GM12878 (cell line): ENCODE measurements at regions not wholly inside any gene's neighbourhood (a gene's known extent, or its start where the extent isn't known, plus 50 kb on each side); places are given as distances from the start of the nearest gene placed in this dataset.

Experiments
- ATAC-seq: fragments of 200-7000 bp; cut with Tn5 transposase; 3 replicates; pipeline ENCODE4 v1.9.1; 2020; ENCODE audit warnings: mild to moderate bottlenecking, moderate library complexity
- BruUV-seq: library from RNA; stranded (reverse); fragments of 400-500 nt; replicated peaks from 2 replicates; lab custom pipeline; 2021; lab: Mats Ljungman, UMichigan
- CTCF ChIA-PET: fragments of 300-600 bp; sonication (Branson Sonifier 250); formaldehyde crosslinking; extraction: SDS; loops from one replicate; lab custom pipeline; 2021; ENCODE audit warnings: inconsistent platforms; lab: Yijun Ruan, JAX
- POLR2A ChIA-PET: fragments of 350-600 bp; formaldehyde crosslinking; extraction: SDS; loops from one replicate; lab custom pipeline; 2021; ENCODE audit warnings: inconsistent platforms; lab: Charles Lee
- RAD21 ChIA-PET: fragments of 300-600 bp; sonication (Branson Sonifier 250); formaldehyde crosslinking; loops from one replicate; lab custom pipeline; 2023; ENCODE audit warnings: antibody characterized with exemption; ENCODE audit not compliant: unreplicated experiment; lab: Charles Lee
- SMC1A ChIA-PET: fragments of 300-600 bp; sonication (Branson Sonifier 250); formaldehyde crosslinking; loops from one replicate; lab custom pipeline; 2023; ENCODE audit not compliant: unreplicated experiment, uncharacterized antibody; lab: Charles Lee
- DNase-seq: peaks from one replicate; pipeline ENCODE4 v3.0.0-alpha.2; 2011; ENCODE audit warnings: low read depth, low spot score
- FAIRE-seq: peaks from 3 replicates; lab custom pipeline; 2011; peaks lifted over from hg19 to GRCh38; lab: Jason Lieb, UNC
- H2AFZ ChIP-seq: 2 replicates; pipeline ENCODE4 v1.6.0; 2011; ENCODE audit warnings: low read depth, low read length, control low read depth; ENCODE audit not compliant: control insufficient read depth
- H3K27ac ChIP-seq: 2 replicates; pipeline ENCODE4 v1.5.1; 2011; ENCODE audit warnings: control low read depth; ENCODE audit not compliant: control insufficient read depth, insufficient read depth
- H3K27me3 ChIP-seq, 2 experiments: replicated peaks in 1 of 2; 2 replicates each; pipeline versions ENCODE4 v1.6.0 to v1.6.1; 2011; ENCODE audit warnings: low read length in 1 of 2; ENCODE audit not compliant: control insufficient read depth in 2 of 2, insufficient read depth in 2 of 2
- H3K36me3 ChIP-seq, 2 experiments: 2 replicates each; pipeline ENCODE4 v1.5.1; 2011; ENCODE audit warnings: low read length in 1 of 2; ENCODE audit not compliant: control insufficient read depth in 2 of 2, insufficient read depth in 2 of 2
- H3K4me1 ChIP-seq: 2 replicates; pipeline ENCODE4 v1.6.1; 2011; ENCODE audit warnings: mild to moderate bottlenecking, low read length, moderate library complexity, mixed read lengths; ENCODE audit not compliant: control insufficient read depth, insufficient read depth
- H3K4me2 ChIP-seq: 2 replicates; pipeline ENCODE4 v1.6.0; 2011; ENCODE audit warnings: control low read depth; ENCODE audit not compliant: control insufficient read depth, insufficient read depth
- H3K4me3 ChIP-seq: fragments of 200-600 bp; sonication (generic); 2 replicates; pipeline ENCODE4 v1.5.1; 2016
- H3K79me2 ChIP-seq: 2 replicates; pipeline ENCODE4 v1.6.0; 2011; ENCODE audit warnings: low read length; ENCODE audit not compliant: control insufficient read depth, insufficient read depth
- H3K9ac ChIP-seq: 2 replicates; pipeline ENCODE4 v1.8.0; 2011; ENCODE audit warnings: low read length, control low read depth, mixed read lengths; ENCODE audit not compliant: control insufficient read depth, insufficient read depth
- H3K9me3 ChIP-seq: replicated peaks from 3 replicates; pipeline ENCODE4 v1.5.1; 2011; ENCODE audit warnings: mild to moderate bottlenecking, low read length; ENCODE audit not compliant: control insufficient read depth, insufficient read depth
- H4K20me1 ChIP-seq: 2 replicates; pipeline ENCODE4 v1.6.0; 2011; ENCODE audit not compliant: control insufficient read depth, insufficient read depth
- CBX5 ChIP-seq: sonication (generic); IDR thresholded peaks from 2 replicates; pipeline ENCODE4 v1.6.1; 2016; ENCODE audit warnings: low read depth, moderate library complexity, mild to moderate bottlenecking, inconsistent platforms
- CREB1 ChIP-seq: IDR thresholded peaks from 2 replicates; pipeline ENCODE4 v1.6.1; 2012; ENCODE audit warnings: low read depth, mild to moderate bottlenecking, inconsistent platforms
- ETV6 ChIP-seq, 2 experiments: fragments of 450-650 bp in 1 of 2; IDR thresholded peaks in 1 of 2; conservative IDR thresholded peaks in 1 of 2; 2 replicates each; pipeline ENCODE4 v1.6.1; 2014; ENCODE audit warnings: antibody characterized with exemption in 1 of 2, borderline replicate concordance in 1 of 2, low read depth in 1 of 2, mild to moderate bottlenecking in 1 of 2, moderate library complexity in 1 of 2
- LARP7 ChIP-seq: fragments of 450-650 bp; IDR thresholded peaks from 2 replicates; pipeline ENCODE4 v1.6.1; 2017; ENCODE audit warnings: mild to moderate bottlenecking
- MEF2A ChIP-seq: IDR thresholded peaks from 2 replicates; pipeline ENCODE4 v1.6.1; 2011; ENCODE audit warnings: low read depth, mild to moderate bottlenecking, low read length, moderate library complexity; ENCODE audit not compliant: insufficient read depth
- NR2C2 ChIP-seq: IDR thresholded peaks from 2 replicates; pipeline ENCODE4 v1.6.1; 2011; ENCODE audit warnings: borderline replicate concordance, low read depth; ENCODE audit not compliant: control insufficient read depth, insufficient read length
- NR2F1 ChIP-seq: fragments of 450-650 bp; conservative IDR thresholded peaks from 2 replicates; pipeline ENCODE4 v1.6.1; 2017; ENCODE audit warnings: mild to moderate bottlenecking
- SMAD5 ChIP-seq: IDR thresholded peaks from 2 replicates; pipeline ENCODE4 v1.6.1; 2016; ENCODE audit warnings: antibody characterized with exemption, low read depth
- SUZ12 ChIP-seq: fragments of 200-600 bp; sonication (generic); IDR thresholded peaks from one replicate; pipeline ENCODE4 v1.6.1; 2018; ENCODE audit warnings: antibody characterized with exemption, mild to moderate bottlenecking; ENCODE audit not compliant: unreplicated experiment
- WGBS: methylation state at CpG from one replicate; pipeline ENCODE4 v1.1.6; 2016; ENCODE audit warnings: low lambda C conversion rate; ENCODE audit not compliant: insufficient replicate concordance, insufficient coverage; ENCODE audit errors: missing lambda C conversion rate; 5-methylcytosine and 5-hydroxymethylcytosine counted together
- in situ Hi-C: fragments of 300-500 bp; cut with MboI; formaldehyde crosslinking; loops from 9 replicates; pipeline ENCODE4 v1.14.3; 2018; ENCODE audit warnings: mixed read lengths
- intact Hi-C: fragments of 100-400 bp; cut with micrococcal nuclease; formaldehyde crosslinking; loops from one replicate; pipeline ENCODE4 v1.14.2; 2022; ENCODE audit not compliant: unreplicated experiment
- TF ChIP-seq, protein P1 (sequence below): fragments of 450-650 bp; conservative IDR thresholded peaks from 2 replicates; pipeline ENCODE4 v1.6.1; 2017; ENCODE audit warnings: mild to moderate bottlenecking, moderate library complexity
- TF ChIP-seq, protein P2 (sequence below): fragments of 450-650 bp; IDR thresholded peaks from 2 replicates; pipeline ENCODE4 v1.6.1; 2017; ENCODE audit warnings: mild to moderate bottlenecking, low read depth, inconsistent platforms; ENCODE audit not compliant: poor library complexity, severe bottlenecking
- TF ChIP-seq, protein P3 (sequence below): IDR thresholded peaks from 2 replicates; pipeline ENCODE4 v1.6.1; 2012; ENCODE audit warnings: low read depth, low read length, improper control_type of control experiment

DNA sequence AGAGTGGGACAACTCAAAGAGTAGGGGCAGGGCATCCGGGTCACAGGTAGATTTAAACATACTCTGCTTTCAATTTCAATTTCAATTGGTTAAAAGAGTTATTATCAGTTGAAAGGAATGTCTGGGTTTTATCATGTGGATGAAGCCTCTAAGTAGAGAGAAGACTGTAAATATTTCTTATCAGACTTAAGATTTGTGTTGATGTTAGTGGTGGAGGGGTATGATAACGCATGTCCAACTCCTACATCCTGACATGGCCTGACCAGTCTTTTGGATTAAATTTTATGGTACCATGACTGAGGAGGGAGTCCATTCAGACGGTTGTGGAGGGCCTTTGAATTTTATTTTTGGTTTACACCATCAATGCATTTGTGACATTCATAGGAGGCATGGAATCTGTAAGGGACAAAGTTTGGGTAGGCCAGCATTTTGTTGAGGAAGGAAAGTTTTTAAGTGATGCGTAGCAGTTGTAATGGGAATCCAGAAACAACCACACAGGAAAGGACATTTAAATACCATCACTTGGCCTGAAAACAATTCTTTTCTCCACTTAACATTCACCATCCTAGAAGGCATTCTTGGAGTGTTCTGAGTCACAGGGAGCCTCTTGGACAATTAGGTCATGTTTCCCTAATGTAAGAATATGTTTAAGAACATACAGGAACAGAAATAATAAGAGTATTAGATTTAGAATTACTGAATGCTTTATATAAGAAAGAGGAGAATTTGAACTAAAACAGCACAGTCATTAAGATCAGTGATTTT, 371.9 kb downstream of the ATP23 start:
- FAIRE-seq (no peak), DNase-seq (no peak)
- no peaks in the 10 kb centered on the region for H3K9me3 ChIP-seq
- no peaks in the 10 kb centered on the region for H3K4me1 ChIP-seq
- no peak overlapping the region for H2AFZ ChIP-seq
- CTCF ChIA-PET, result interaction anchor here (0.6 kb wide), 1 partner anchor 44 kb away, joined by 3 read pairs; no protein-coding TSS in a partner anchor
- BruUV-seq, result no TSS peak
- TF ChIP-seq LARP7, result no peak
- TF ChIP-seq SMAD5, result no peak
- no peak for TF ChIP-seq NR2C2
- no peak for TF ChIP-seq ETV6 (conservative IDR thresholded peaks at IDR 0.05 in 1 of 2, IDR thresholded peaks at IDR 0.05 in 1 of 2; ENCODE audit: borderline replicate concordance in 1 of 2, low read depth in 1 of 2)
- TF ChIP-seq, protein P1, sequence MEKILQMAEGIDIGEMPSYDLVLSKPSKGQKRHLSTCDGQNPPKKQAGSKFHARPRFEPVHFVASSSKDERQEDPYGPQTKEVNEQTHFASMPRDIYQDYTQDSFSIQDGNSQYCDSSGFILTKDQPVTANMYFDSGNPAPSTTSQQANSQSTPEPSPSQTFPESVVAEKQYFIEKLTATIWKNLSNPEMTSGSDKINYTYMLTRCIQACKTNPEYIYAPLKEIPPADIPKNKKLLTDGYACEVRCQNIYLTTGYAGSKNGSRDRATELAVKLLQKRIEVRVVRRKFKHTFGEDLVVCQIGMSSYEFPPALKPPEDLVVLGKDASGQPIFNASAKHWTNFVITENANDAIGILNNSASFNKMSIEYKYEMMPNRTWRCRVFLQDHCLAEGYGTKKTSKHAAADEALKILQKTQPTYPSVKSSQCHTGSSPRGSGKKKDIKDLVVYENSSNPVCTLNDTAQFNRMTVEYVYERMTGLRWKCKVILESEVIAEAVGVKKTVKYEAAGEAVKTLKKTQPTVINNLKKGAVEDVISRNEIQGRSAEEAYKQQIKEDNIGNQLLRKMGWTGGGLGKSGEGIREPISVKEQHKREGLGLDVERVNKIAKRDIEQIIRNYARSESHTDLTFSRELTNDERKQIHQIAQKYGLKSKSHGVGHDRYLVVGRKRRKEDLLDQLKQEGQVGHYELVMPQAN, result no peak
- no peak for TF ChIP-seq SUZ12
- no peak for TF ChIP-seq CREB1
- no peak for TF ChIP-seq CBX5
- no peak for TF ChIP-seq NR2F1
- TF ChIP-seq, protein P2, sequence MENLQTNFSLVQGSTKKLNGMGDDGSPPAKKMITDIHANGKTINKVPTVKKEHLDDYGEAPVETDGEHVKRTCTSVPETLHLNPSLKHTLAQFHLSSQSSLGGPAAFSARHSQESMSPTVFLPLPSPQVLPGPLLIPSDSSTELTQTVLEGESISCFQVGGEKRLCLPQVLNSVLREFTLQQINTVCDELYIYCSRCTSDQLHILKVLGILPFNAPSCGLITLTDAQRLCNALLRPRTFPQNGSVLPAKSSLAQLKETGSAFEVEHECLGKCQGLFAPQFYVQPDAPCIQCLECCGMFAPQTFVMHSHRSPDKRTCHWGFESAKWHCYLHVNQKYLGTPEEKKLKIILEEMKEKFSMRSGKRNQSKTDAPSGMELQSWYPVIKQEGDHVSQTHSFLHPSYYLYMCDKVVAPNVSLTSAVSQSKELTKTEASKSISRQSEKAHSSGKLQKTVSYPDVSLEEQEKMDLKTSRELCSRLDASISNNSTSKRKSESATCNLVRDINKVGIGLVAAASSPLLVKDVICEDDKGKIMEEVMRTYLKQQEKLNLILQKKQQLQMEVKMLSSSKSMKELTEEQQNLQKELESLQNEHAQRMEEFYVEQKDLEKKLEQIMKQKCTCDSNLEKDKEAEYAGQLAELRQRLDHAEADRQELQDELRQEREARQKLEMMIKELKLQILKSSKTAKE, result no peak
- no peak for TF ChIP-seq MEF2A
- TF ChIP-seq, protein P3, sequence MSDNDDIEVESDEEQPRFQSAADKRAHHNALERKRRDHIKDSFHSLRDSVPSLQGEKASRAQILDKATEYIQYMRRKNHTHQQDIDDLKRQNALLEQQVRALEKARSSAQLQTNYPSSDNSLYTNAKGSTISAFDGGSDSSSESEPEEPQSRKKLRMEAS, result no peak
- TF ChIP-seq, all 136 proteins: peak for 0
- Histone ChIP-seq H3K4me3 (no peak overlapping the region), H3K27me3 (no peaks in the 10 kb centered on the region), H3K9ac (no peak overlapping the region), H3K4me2 (no peak overlapping the region), H4K20me1 (no peaks in the 10 kb centered on the region), H3K27ac (no peak overlapping the region), H3K36me3 (no peaks in the 10 kb centered on the region), H3K79me2 (no peaks in the 10 kb centered on the region)
- intact Hi-C loops (no loop called here), in situ Hi-C loops (loop anchor here (25.0 kb wide), 1 partner anchor 101 kb away; no protein-coding TSS in a partner anchor)
- ChIA-PET SMC1A (no interaction called here), POLR2A (no interaction called here), RAD21 (no interaction called here)
- ATAC-seq, result no peak
- 42% methylated on average over 4 of the region's 4 CpGs for WGBS
